HG03439 (cell line): ENCODE measurements at regions not wholly inside any gene's neighbourhood (a gene's known extent, or its start where the extent isn't known, plus 50 kb on each side); places are given as distances from the start of the nearest gene placed in this dataset.
A peak's percentile ranks its signal among the peaks of the same experiment; 100 is the strongest.

Experiments
- ATAC-seq: cut with Tn5 transposase; IDR thresholded peaks from one replicate; pipeline ENCODE4 v1.9.1; 2021; ENCODE audit warnings: mild to moderate bottlenecking, moderate library complexity; ENCODE audit not compliant: unreplicated experiment

- peak; percentile 50 for ATAC-seq
Observed at GRCh38 chr12:24561882-24562770, 386.8 kb downstream of the BCAT1 start.

DNA sequence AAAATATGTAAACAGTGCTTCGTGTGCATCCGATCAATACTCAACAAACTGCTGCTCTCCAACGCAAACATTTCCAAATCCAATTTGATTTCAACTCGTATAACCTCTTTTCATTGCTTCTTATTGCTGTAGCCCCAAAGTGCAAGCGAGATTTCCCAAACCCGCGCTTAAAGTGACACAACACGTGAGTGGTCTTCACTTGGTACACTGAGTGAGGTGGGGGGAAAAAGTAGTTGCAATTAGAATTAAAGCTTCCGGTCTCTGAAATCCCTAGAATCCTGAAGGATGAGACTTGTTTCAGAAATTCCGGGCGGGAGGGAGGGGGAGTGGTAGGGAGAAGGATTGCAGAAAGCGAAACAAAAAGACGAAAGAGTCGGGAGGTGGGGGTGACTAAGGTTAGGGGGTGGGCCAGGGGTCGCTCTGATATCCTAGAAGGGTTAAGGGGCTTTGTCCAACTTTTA is 387.5 kb downstream of the BCAT1 start:
- no peak for ATAC-seq

GRCh38 chr12:24560831-24561271 is 388.1 kb downstream of the BCAT1 start:
- no peak for ATAC-seq

DNA sequence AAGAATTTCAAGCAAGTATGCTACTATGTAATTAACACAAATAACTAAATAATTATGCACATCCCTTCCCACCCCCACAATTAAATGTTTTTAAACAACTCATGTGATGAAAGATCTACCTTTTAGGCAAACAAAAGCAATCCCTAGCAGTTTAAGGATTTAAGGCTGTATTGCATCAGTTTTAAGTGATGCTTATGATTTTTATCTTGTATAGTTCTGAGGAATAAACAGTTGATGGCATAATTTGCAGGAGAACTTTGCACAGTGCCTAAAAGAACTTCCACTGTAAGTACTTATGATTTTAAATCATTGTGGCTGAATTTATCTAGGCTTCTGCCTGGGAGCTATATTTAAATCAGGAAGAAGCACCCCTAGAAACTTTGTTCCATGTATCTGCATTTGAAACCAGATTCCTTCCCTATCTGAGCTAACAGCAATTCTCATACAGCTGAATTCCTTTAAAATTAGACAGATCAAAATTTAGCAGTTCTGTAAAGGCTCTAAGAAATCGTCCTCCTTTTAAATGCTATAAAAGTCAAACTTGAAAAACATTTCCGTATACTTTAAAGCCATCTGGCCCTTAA is 388.6 kb downstream of the BCAT1 start:
- ATAC-seq, result no peak

DNA sequence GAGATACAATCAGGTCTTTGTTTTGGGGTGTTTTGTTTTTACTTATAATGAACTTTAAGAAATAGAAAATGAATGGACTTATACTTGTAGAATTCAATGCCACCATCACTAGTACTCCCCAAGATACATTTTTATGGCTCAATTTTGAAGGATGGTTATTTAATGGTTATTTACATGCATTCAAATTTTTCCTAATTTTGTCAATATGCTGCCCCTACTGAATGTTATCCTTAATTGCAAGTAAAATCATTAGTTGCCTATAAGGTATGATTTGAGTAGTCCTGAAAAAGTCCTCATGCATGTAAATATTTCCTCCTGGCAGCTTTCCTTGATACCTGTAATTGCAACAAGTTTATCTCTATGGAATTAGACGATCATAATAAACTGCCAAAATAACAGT is 391.2 kb downstream of the BCAT1 start:
- no peak for ATAC-seq

DNA sequence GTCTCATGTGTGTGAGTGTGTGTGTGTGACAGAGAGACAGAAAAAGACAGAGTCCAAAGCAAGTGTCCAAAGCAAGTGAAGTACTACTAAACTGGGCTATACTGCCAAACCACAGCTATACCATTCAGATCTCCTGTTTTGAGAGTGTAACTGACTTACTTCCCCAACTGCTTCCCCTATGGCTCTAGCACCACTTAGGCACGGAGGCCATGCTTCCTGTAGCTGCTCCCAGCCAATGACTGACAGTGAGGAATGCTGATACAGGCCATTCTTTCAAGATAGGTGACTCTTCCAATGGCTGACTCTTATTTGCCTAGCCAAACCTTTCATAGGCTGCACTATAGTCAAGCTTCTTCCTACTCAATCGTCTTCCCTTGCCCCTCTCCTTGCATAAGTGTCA is 393.2 kb downstream of the BCAT1 start:
- no peak for ATAC-seq

DNA sequence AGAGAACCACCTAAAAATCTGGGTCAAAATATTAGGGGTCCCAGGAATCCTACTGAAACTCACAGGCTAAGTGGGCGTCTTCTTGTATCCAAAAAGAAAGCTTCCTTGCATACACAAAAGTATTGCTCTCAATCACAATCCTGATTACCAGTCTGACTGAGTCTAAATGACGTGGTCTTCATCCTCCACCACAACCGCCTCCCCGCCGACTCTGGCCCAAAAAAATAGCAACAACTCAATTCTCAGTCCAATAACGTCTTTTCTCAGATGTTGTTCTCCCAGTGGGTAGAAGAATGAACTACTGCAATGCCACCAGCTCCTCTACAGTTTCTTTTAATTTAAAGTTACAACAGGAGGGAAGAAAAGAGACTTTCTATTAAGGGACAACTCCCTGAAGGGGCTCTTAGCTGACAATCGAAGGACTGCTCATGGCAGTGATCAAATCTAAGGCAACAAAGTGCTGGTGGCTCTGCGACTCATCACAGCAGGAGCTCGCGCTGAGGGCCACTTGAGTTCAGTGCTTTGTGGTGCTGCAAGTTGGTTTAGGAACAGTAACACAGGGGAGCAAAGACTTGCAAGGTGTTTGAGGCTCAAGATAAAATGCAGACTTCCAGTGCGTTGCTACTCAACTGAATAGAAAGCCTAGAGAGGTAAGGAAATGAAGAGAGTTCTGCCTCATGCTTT is 394.1 kb downstream of the BCAT1 start:
- ATAC-seq, result no peak

DNA sequence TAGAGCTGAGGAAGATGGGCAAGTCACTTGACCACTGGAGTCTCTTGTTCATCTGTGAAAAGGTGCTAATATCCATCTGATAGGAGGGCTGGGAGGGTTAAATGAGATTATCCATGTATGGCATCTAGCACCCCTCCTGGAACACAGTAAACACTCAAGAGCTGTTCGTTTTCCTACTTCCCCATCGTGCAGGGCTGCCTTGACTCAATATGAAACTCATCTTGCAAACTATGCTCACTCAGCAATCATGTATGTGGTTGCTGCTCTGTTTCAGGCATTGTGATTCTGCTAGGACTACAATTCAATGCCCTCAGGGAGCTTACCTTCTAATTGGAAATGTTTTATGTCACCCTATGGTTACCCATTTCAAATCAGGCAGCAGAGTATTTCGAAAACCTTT is 395.6 kb downstream of the BCAT1 start:
- no peak for ATAC-seq

GRCh38 chr12:24551163-24551786 is 397.6 kb downstream of the BCAT1 start:
- no peak for ATAC-seq

- no peak for ATAC-seq
Observed at GRCh38 chr12:24550609-24551008, 398.3 kb downstream of the BCAT1 start.

DNA sequence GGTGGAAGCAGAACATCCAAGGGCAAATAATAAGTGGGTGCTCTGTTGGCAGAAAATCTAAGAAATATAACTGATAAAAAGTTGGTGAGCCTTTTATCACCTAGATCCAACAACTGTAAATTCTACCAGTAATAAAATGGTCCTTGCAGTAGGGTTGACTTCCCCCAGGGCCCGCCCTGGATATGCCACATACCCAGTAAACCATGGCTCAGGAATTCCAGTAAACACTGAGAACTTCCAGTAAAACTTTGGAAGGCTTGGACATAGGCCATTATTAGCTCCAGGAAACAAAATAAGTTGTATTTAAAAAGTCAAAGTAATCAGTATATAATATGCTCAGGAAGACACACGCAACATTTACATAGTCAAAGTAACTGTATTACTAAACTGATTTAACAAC is 402.2 kb downstream of the BCAT1 start:
- ATAC-seq, result no peak

DNA sequence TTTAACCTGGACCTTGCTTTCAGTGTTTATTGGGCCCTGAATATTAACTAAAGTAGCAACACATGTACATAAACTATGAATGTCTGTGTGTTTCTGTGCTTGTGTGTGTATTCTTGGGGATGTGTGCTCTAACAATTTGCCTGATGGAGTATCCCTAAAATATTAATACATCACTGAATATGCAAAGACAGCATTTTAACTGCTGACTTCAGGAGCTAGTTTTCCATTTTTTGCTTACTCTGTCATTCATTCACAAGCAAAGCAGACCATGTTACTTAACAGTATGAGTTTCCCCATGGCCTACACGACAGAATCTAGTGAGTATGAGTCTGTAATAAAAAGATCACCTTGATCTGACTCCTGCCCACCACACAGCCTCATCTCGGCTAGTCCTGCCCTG is 402.8 kb downstream of the BCAT1 start:
- ATAC-seq, result no peak

- no peak for ATAC-seq
Observed at GRCh38 chr12:24544368-24544767, 404.5 kb downstream of the BCAT1 start.

- ATAC-seq, result no peak
Observed at GRCh38 chr12:24541193-24541871, 407.6 kb downstream of the BCAT1 start.

- ATAC-seq, result no peak
Observed at GRCh38 chr12:24539646-24540045, 409.3 kb downstream of the BCAT1 start.

GRCh38 chr12:24537083-24537860 is 411.6 kb downstream of the BCAT1 start:
- no peak for ATAC-seq

GRCh38 chr12:24535334-24536069 is 413.4 kb downstream of the BCAT1 start:
- no peak for ATAC-seq

DNA sequence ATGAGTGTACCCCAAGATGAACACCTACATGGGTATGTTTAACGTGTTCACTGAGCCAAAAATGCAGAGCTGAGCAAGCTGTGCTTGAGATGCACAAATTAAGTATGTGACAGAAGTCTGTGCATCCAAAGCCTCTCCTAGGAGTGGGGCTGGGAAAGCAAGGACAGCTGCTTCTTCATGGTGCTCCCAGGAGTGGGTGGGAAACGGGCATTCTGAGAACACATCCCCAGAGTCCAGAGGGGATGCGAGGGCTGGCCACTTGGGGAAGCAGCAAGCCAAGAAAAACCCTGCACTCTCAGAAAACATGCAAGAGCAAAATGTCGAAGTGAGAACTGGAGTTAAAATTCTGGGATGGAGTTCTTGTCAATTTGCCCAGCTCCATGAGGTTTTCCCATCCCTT is 414.3 kb downstream of the BCAT1 start:
- ATAC-seq, result no peak

- no peak for ATAC-seq
Observed at GRCh38 chr12:24533716-24534352, 415.1 kb downstream of the BCAT1 start.
